ENCODE measurements at regions not wholly inside any gene's neighbourhood (a gene's known extent, or its start where the extent isn't known, plus 50 kb on each side); places are given as distances from the start of the nearest gene placed in this dataset.

DNA sequence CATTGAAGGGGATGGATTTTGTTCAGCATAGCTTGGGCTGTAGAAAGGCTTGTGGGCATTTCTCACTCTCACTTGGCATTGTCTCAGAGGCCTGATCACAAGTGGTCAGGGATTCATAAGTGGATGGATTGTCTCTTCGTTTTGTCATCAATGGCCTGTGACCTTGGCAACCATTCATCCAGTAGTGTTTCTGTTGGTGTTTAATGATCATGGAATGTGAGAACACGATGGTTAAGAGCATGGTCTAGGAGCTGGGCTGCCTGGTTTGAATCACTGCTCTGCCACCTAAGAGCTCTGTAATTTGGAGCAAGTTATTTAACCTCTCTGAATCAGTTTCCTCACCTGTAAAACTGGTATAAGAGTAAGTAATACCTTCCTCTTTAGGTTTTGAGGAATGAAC lies 430.1 kb upstream of the MEF2C start:
- H3K9me1 ChIP-seq (replicated peaks; ENCODE audit: control insufficient read depth, extremely low read depth, insufficient read depth, low read length) = no peaks in the 10 kb centered on the region
- H3K4me2 ChIP-seq (ENCODE audit: insufficient read depth, low read length) = no peak overlapping the region
- BruUV-seq (replicated peaks) = no TSS peak
- TF ChIP-seq, protein P1, sequence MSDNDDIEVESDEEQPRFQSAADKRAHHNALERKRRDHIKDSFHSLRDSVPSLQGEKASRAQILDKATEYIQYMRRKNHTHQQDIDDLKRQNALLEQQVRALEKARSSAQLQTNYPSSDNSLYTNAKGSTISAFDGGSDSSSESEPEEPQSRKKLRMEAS (IDR thresholded peaks at IDR 0.05; ENCODE audit: insufficient read depth, insufficient read length) = no peak
- TF ChIP-seq GATA2 (IDR thresholded peaks at IDR 0.05; ENCODE audit: insufficient read depth, insufficient read length, low read depth, low read length) (no peak), EZH2 (IDR thresholded peaks at IDR 0.05; ENCODE audit: borderline replicate concordance, low read depth, low read length, severe bottlenecking) (no peak), POLR2AphosphoS5 (IDR thresholded peaks at IDR 0.05; ENCODE audit: insufficient read depth, low read depth, low read length) (no peak), JUN (IDR thresholded peaks at IDR 0.05; ENCODE audit: borderline replicate concordance, insufficient read depth, insufficient read length, low read depth) (no peak), POLR2A (IDR thresholded peaks at IDR 0.05; ENCODE audit: low read depth, low read length) (no peak), FOS (IDR thresholded peaks at IDR 0.05; ENCODE audit: borderline replicate concordance, insufficient read depth, low read length) (no peak), MYC (IDR thresholded peaks at IDR 0.05; ENCODE audit: low read depth, low read length) (no peak)
- TF ChIP-seq, protein P2, sequence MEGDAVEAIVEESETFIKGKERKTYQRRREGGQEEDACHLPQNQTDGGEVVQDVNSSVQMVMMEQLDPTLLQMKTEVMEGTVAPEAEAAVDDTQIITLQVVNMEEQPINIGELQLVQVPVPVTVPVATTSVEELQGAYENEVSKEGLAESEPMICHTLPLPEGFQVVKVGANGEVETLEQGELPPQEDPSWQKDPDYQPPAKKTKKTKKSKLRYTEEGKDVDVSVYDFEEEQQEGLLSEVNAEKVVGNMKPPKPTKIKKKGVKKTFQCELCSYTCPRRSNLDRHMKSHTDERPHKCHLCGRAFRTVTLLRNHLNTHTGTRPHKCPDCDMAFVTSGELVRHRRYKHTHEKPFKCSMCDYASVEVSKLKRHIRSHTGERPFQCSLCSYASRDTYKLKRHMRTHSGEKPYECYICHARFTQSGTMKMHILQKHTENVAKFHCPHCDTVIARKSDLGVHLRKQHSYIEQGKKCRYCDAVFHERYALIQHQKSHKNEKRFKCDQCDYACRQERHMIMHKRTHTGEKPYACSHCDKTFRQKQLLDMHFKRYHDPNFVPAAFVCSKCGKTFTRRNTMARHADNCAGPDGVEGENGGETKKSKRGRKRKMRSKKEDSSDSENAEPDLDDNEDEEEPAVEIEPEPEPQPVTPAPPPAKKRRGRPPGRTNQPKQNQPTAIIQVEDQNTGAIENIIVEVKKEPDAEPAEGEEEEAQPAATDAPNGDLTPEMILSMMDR (IDR thresholded peaks at IDR 0.05; ENCODE audit: extremely low read depth in 1 of 2, insufficient read depth in 1 of 2, low read depth in 1 of 2, low read length in 2 of 2) = no peak
- H3K9me3 ChIP-seq (replicated peaks; ENCODE audit: control insufficient read depth, insufficient read depth, low read length) = no peaks in the 10 kb centered on the region
- H3K27me3 ChIP-seq (ENCODE audit: control insufficient read depth in 2 of 2, insufficient read depth in 2 of 2, low read length in 2 of 2) = no peaks in the 10 kb centered on the region
- no peak overlapping the region for H3K27ac ChIP-seq (ENCODE audit: insufficient read depth, low read depth, low read length)
- no peak overlapping the region for H3K4me3 ChIP-seq (replicated peaks in 1 of 3; ENCODE audit: insufficient read depth in 1 of 3, low read depth in 1 of 3, low read length in 3 of 3)
- no peak overlapping the region for H3K9ac ChIP-seq (replicated peaks; ENCODE audit: extremely low read depth, insufficient read depth, low read length)
- peaks cover 8% of the 10 kb centered on the region for H3K4me1 ChIP-seq (ENCODE audit: control insufficient read depth, extremely low read depth, insufficient read depth, low read length)
- no peaks in the 10 kb centered on the region for H4K20me1 ChIP-seq (replicated peaks; ENCODE audit: control insufficient read depth, extremely low read depth, insufficient read depth, low read length)
- ChIA-PET POLR2A (no interaction called here), CTCF (no interaction called here)
- H3K79me2 ChIP-seq (ENCODE audit: control insufficient read depth, insufficient read depth, low read length) = no peaks in the 10 kb centered on the region
- H2AFZ ChIP-seq (ENCODE audit: low read depth, low read length) = no peak overlapping the region
- FAIRE-seq = no peak
- intact Hi-C loops (cut with micrococcal nuclease) = no loop called here
- dilution Hi-C loops (cut with MboI; ENCODE audit: extremely low pct_ligation_motif_present, low sequenced_read_pairs) = no loop called here
- peak; percentile 6 for DNase-seq (ENCODE audit: low read depth, low spot score)
- no peaks in the 10 kb centered on the region for H3K36me3 ChIP-seq (ENCODE audit: control insufficient read depth in 2 of 2, extremely low read depth in 1 of 2, insufficient read depth in 2 of 2, low read length in 2 of 2)

Data from endothelial cell of umbilical vein (primary cell).